C4-2B (cell line): ENCODE measurements at regions not wholly inside any gene's neighbourhood (a gene's known extent, or its start where the extent isn't known, plus 50 kb on each side); places are given as distances from the start of the nearest gene placed in this dataset.

Experiments
- ZFX ChIP-seq: fragments of 450-650 bp; IDR thresholded peaks from 2 replicates; pipeline ENCODE4 v1.6.1; 2017
- TF ChIP-seq, protein P1 (sequence below): fragments of 450-650 bp; conservative IDR thresholded peaks from 2 replicates; pipeline ENCODE4 v1.5.1; 2017; ENCODE audit warnings: mild to moderate bottlenecking

DNA sequence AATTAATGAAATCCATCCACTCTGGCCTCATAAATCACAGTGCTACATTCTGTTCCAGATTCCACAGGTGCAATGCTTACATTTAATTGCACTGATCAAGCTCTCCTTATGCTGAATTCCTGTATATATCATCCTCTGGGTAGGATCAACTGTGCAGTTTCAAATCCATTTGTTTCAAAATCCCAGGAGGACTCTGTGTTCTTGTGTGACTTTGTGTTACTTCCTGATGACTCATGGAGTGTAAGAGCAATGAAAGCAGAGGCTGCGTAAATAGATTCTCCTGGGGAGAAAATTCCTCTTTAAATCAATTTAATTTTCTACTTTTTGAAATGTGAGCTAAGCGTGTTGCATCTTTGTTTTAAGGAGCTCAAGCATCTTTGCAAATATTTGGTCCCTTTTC, 752.7 kb downstream of the METTL15 start:
- TF ChIP-seq, protein P1, sequence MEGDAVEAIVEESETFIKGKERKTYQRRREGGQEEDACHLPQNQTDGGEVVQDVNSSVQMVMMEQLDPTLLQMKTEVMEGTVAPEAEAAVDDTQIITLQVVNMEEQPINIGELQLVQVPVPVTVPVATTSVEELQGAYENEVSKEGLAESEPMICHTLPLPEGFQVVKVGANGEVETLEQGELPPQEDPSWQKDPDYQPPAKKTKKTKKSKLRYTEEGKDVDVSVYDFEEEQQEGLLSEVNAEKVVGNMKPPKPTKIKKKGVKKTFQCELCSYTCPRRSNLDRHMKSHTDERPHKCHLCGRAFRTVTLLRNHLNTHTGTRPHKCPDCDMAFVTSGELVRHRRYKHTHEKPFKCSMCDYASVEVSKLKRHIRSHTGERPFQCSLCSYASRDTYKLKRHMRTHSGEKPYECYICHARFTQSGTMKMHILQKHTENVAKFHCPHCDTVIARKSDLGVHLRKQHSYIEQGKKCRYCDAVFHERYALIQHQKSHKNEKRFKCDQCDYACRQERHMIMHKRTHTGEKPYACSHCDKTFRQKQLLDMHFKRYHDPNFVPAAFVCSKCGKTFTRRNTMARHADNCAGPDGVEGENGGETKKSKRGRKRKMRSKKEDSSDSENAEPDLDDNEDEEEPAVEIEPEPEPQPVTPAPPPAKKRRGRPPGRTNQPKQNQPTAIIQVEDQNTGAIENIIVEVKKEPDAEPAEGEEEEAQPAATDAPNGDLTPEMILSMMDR: no peak
- TF ChIP-seq ZFX: no peak
